ENCODE measurements at regions not wholly inside any gene's neighbourhood (a gene's known extent, or its start where the extent isn't known, plus 50 kb on each side); places are given as distances from the start of the nearest gene placed in this dataset.
"Not testable (repeated sequence)": the region's sequence is repeated elsewhere in the genome, so short reads cannot be mapped to it uniquely, and the experiment has no call there.

GRCh38 chr9:90514877-90515276 lies 127.7 kb downstream of the DIRAS2 start:
- no peak for DNase-seq

DNA sequence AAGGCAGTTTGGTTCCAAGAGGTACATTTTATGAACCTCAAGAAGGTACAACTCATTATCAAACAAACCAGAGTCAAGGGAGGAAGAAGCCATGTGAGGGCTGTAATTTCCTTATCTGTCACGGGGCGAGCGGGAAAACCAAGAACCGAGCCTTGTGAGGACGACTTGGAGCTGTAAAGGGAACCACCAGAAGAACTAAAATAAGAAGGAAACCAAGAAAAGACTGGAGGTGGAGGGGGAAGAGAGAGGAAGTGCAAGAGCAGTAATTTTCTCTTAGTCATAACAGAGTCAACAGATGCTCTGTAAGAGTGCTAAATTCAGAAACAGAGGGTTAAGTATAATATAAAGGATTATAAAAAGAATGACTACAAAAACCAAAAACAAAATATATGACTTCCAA lies 127.1 kb downstream of the DIRAS2 start:
- DNase-seq = no peak

DNA sequence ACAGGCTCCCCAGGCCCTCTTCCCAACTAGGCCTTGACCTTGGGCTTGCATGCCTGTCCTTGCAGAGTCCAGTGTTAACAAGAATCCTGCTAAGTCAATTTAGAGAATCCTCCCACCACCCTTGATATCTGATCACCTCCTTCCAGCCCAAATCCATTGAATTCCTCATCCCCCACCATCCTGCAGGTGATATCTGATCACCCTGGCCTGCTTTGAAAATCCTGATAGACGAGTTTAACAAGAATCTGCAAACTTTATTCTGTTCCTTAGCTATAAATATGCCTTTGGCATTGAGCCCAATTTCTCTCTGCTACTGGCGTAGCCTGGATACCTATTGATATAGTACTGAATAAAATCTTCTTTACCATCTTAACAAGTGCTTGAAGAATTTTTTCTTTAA lies 125.5 kb downstream of the DIRAS2 start:
- no peak for DNase-seq

- DNase-seq = no peak
These were observed 120.6 kb downstream of the DIRAS2 start for GRCh38 chr9:90521811-90522570.

DNA sequence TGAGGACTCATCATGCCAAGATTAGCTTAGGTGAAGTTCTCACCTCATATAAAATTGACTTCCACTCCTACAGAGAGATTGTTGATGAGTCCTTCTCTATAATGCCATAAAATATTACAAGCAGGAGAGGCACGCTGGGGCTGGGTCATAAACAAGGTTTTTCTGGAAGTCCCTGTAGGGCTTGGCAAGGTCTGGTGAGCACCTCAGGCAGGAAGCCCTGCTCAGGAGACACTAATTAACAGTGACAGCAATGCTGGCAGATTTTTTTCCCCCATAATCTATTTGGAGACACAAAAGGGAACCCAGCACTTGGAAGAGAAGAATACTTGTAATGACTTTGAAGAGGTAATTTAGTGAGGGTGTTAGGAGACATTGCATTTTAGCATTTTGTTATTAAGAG lies 118.7 kb downstream of the DIRAS2 start:
- no peak for DNase-seq

DNA sequence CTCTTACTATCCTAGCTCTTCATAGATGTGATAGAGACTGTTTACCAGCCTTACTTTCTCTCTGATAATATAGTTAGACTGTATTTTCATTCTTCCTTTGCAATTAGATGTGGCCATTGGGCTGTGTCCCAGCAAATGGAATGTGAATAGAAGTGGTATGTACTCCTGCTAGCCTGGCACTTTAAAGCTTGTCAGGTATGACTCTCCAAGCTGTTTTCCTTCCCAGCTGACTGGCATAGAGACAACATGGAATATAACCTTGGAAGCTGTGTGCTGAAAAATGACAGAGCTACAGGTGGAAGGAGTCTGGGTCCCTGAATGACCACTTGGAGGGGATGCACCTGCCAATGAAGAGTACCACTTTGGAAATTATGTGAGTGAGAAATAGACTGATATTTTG lies 116.2 kb downstream of the DIRAS2 start:
- DNase-seq = no peak

- not testable (repeated sequence) for DNase-seq
These were observed 106.5 kb downstream of the DIRAS2 start for GRCh38 chr9:90536094-90536493.

DNA sequence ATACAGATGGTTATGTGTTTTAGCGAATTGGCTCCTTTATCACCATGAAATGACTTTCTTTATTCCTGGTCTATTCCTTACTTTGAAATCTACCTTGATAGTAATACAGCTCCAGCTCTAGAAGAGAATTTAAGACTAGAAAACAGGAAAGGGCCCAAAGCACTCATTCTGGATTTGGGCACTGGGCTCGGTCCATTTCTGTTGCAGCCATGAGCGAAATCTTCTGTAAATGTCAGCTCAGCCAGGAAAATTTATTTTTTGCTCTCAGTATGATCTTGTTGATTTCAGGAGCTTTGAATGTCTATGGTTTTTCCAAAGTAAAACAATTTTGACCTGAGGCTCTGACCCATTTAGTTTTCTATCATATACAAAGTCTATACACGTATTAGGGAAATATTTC lies 104.1 kb downstream of the DIRAS2 start:
- DNase-seq = no peak

- no peak for DNase-seq
These were observed 103.3 kb downstream of the DIRAS2 start for GRCh38 chr9:90539286-90539685.

GRCh38 chr9:90540734-90541133 lies 101.9 kb downstream of the DIRAS2 start:
- DNase-seq = no peak

- DNase-seq = no peak
These were observed 98.1 kb downstream of the DIRAS2 start for GRCh38 chr9:90544488-90544887.

GRCh38 chr9:90546200-90546599 lies 96.4 kb downstream of the DIRAS2 start:
- DNase-seq = no peak

DNA sequence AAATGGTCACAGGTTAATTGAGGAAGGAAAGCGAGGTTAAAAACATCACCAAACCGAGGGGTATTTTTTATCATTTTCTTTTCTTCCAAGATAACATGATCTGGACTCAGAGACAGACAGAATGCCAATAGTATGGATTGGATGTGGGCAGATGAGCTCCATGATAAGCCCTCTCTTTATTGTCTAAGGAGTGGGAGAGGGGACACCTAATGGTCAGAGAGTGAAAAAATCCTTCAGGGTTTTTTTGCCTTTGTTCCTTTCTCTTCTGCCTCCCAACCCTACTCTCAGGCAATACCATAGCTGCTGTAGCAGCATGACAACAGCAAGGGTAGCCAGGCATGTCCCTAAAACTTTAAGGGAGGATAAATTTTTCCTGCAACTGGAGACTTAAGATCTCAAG lies 94.7 kb downstream of the DIRAS2 start:
- no peak for DNase-seq

GRCh38 chr9:90552317-90552716 lies 90.3 kb downstream of the DIRAS2 start:
- DNase-seq = no peak

DNA sequence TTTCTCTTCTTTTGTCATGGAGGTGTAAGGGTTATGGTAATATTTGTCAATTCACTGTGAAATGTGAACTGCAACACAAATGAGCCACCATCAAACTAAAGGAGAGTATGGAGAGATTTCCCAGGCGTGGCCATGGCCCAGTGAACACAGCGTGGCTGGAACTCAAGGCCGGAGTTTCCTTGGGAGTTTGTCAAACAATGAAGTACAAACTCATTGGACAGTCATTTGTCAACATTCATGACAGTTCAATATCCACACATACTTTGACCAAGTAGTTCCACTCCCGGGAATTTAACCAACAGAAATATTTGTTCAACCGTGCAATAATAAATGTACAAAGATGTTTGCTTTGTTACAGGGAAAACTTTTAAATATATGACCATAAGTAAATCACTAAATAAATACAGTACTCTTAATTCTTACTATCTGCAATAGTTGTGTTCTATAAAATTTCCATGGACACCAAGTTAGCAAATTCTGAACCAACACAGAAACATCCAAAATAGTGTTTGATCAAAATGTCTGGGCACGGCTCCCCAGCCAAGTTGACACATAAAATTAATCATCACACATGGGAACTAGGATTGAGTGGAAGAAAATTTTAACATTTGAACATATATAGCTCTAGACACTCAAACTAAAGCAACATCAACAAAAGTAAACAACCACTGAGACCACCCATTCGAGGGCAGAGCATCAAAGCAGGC lies 87.1 kb downstream of the DIRAS2 start:
- DNase-seq = no peak

DNA sequence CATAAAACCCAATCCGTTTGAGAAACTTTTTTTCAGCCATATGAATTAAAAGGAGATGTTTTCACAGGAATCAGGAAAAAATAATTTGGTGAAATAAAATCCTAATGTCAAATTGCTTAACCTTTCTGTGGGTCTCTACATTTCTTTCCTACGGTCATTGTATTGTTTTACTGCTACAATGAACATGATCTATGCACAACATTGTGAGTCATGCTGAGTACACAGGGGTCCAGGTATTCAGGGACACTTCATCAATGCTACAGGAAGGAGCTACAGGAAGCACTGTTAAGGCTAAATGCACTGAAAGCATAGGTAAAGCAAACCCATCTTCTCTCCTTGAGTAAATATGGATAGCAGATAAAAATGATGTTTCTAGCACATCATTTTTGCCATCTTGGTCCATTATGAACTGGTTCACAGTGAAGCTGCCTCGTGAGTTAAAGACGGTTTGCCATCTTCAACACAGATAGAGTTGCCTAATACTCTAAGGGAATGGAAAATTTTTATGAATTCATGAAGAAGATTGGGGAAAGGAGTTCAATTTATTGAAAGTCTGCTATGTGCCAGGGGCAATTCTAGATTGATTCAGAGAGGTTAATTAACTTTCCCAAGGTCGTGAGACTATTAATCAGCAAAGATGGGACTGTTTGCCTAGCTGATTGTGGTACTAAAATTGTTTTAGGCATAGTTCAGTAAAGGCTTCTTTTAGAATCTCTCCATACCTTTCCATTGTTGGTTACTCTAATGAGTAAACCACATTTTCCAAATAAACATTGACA lies 85.5 kb downstream of the DIRAS2 start:
- no peak for DNase-seq

DNA sequence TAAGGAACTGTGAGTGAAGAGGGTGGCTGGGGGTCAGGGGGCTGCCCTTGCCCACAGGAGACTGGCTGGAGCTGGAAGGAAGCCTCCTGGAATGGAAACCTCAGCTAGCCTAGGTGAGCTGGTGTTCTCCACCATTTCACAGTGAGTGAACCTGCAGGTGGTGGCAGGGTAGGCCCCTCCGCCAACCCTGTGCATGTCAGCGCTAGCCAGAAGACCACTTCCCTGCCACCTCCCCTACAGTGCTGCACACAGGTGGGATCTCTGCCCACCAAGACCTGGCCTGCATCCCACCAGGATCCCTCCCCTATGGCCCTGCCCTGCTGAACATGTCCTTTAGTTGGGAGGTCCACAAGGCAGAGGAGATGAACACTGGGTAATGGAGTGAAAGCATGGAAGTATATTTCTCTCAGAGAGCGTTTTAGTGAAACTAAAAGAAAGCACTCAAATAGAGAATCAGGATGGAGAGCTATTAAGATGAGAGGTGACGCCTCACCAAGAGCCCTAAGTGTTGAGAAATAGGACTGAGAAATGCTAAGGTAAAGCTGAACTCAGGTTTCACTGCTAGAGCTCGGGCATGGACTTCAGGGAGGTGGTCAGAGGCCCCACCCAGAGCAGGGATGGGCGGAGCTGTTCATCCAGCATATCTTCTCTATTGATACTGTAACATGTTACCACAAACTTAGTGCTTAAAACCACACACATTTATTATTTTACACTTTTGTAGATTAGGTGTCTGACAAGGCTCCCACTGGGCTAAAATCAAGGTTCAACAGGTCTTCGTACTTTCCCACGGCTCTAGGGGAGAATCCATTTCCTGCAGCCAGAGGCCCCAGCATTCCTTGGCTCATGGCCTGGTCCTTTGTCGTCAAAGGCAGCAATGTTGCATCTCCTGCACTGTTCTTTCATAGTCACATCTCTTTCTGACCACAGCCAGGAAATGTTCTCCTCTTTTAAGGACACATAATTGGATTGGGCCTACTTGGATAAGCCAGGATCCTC lies 83.2 kb downstream of the DIRAS2 start:
- no peak for DNase-seq

All from midbrain (tissue), 1 donor.